ENCODE measurements at regions not wholly inside any gene's neighbourhood (a gene's known extent, or its start where the extent isn't known, plus 50 kb on each side); places are given as distances from the start of the nearest gene placed in this dataset.
"Not testable (repeated sequence)": the region's sequence is repeated elsewhere in the genome, so short reads cannot be mapped to it uniquely, and the experiment has no call there.

DNA sequence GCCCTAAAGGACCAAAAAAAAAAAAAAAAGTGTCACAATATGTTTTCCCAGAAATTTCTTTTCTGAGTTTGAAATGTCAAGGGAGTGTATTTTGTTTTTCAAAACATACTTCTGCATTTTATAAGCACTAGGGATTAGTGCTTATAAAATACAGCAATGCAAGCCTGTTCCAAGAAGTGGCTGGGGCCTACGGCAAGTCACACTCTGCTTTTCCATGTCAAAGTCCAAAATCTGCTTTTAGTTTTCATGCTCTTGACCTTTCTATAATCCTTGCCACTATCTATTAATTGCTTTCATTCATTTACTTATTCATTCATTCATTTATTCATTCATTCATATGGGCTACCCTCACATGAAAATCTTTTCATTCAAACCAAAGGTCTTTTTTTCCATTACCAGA, 100.1 kb upstream of the UXS1 start:
- Histone ChIP-seq H3K27ac (no peak overlapping the region), H3K4me3 (no peak overlapping the region)

DNA sequence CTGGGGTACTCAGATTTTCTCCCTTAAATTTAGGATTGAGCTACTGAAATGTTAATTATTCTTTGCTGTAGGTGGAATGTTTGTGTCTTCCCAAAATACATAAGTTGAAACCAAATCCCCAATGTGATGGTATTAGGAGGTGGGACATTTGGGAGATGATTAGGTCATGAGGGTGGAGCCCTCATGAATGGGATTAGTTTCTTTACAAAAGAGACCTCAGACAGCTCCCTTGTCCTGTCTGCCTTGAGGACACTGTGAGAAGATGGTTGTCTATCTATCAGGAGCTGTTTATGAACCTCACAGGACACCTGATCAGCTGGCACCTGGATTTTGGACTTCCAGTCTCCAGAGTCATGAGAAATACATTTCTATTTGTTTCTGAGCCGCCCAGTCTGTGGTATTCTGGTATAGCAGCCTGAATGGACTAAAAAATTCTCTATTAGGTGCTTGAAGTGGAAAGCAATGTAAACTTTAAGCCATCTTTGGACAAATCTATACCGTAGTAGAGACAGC, 99.2 kb upstream of the UXS1 start:
- Histone ChIP-seq H3K4me3 (no peak overlapping the region), H3K27ac (no peak overlapping the region)

DNA sequence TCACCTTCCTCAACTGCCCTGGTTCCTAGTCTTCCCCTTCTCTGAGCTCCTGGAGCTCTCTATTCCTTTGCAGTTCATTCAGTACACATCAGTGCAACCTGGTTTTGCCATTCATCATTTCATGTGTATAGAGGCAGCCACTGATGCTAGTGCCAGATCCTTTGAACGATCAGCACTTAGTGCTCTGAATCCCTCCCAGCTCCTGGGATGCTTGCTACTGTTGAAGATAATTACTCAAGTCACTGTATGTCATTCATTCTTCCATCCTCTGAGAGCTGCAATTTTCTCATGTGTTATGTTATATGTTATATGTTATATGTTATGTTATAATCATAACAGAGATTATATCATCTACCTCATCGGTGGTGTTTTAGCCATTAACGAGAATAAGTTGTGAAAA, 98.5 kb upstream of the UXS1 start:
- no peak overlapping the region for H3K27ac ChIP-seq
- H3K4me3 ChIP-seq = no peak overlapping the region

DNA sequence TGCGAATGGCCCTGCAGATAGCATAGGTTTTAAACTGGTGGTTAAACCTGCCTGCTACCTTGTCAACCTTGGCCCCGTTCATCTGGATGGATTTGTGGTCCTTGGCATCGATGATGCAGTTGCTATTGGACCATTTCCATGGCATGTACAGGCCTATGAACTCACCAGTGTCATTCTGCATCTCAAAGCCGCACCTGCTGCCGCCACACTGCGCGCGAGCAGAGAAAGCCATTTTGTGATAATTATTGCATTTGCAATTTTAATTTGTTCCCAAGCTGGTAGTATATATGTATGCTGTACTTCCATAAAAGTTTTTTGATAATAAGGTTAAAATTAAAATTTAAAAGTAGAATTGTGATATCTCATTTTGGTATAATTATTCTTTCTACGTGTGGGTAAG, 94.8 kb upstream of the UXS1 start:
- H3K27ac ChIP-seq = no peak overlapping the region
- no peak overlapping the region for H3K4me3 ChIP-seq

DNA sequence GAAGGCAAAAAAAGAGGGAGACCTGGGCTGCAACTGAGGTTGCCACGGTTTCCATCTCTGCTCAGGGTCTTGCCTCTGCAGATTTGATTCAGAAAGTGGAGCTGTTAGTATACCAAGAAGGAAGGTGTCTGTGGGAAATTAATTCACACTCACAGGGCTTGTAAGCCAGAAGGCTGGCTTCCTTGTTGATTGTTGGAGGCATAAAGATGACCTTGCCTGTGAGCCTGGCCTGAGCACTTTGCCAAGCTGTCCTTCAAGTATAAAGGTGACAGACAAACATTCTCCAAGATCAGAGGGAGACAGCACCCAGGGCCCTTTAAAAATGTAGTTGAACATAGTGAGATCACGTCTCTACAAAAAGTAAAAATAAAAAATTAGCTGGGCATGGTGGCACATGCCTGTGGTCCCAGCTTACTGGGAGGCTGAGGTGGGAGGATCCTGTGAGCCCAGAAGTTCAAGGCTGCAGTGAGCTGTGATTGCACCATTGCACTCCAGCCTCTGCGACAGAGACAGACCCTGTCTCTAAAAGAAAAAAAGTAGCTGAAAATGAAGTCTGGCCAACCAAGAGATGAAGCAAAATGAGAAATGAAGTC, 91.2 kb upstream of the UXS1 start:
- Histone ChIP-seq H3K4me3 (no peak overlapping the region), H3K27ac (no peak overlapping the region)

DNA sequence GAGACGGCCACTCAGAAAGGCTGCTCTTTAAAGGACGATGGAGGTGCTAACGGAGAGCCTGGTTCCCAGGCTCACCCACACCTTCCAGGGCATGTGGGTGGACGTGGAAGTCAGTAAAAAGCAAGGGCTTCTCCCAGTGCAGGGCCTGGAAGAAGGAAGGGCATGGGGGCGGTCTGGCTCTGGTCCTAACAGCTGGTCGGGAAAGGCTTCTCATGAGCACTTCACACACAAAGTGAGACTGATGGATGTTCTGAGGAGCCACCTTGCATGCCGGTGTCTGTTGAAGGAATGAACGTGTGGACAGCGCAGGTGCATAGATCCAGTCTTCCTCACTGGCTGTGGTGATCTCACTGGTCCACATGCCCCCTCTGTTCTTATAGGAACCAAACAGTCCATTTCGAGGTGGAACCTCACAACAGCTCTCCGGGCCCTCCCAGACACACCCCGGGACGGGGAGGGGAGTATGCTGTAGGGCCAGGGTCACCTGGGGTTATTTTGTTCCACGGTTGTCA, 90.6 kb upstream of the UXS1 start:
- Histone ChIP-seq H3K27ac (no peak overlapping the region), H3K4me3 (no peak overlapping the region)

DNA sequence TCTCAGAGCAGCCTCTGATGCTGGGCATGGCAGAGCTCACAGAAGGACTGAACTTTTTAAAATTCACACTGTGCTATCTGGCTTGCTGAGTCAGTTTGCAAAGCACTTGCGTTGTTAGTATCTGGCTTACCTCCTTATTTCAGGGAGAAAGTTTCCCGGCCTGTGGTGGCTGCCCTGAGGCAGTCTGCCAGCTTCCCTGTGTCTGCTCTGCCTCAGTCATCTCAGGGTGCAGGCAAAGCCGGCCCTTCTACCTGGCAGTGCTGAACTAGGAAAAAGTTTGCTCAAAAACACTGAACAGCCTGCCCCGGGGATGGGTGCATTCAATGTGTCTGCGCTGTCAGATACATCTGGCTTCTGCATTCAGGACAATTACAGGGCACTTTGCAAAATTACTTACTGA, 90.2 kb upstream of the UXS1 start:
- Histone ChIP-seq H3K4me3 (no peak overlapping the region), H3K27ac (no peak overlapping the region)

DNA sequence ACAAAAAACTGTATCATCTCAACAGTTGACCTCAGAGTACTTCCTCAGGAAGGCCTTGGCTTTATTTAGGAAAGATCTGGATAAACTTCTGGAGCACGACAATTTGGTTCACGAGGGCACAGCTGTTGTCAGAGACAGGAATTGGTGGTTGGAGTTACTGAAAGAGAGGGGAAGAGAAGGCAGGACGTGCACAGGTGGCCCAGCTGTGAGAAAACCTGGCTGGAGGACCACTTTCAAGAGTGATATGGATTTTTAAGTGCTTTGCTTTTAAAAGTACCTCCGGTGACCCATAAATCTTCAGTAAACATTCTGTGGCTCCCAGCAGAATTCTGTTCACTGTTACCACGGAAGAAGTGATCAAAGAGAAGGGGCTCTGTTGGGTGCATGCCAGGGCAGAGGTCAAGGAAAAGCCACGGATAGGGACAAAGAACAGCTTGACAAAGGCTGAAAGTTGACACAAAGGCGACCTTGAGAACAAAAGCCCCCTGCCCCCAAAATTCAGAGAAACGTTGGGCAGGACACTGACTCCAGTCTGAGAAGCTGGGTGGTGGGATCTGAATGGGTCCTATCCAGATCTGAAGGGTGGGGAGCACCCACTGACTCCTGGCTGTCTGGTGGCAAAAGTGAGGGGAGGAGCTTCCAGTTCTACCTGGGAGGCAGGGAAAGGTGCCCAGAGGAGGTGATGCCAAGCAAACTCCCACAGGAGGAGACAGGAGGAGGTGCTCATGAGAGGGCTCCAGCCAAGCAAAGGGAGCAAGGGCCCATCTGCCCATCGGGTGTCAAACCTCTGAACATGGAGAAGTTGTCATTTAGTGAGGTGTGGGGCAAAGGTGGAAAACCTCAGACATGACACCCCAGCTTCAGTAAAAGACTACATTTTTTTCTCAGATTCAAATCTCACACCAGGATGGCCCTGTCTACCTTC, 89.4 kb upstream of the UXS1 start:
- not testable (repeated sequence) for H3K27ac ChIP-seq

DNA sequence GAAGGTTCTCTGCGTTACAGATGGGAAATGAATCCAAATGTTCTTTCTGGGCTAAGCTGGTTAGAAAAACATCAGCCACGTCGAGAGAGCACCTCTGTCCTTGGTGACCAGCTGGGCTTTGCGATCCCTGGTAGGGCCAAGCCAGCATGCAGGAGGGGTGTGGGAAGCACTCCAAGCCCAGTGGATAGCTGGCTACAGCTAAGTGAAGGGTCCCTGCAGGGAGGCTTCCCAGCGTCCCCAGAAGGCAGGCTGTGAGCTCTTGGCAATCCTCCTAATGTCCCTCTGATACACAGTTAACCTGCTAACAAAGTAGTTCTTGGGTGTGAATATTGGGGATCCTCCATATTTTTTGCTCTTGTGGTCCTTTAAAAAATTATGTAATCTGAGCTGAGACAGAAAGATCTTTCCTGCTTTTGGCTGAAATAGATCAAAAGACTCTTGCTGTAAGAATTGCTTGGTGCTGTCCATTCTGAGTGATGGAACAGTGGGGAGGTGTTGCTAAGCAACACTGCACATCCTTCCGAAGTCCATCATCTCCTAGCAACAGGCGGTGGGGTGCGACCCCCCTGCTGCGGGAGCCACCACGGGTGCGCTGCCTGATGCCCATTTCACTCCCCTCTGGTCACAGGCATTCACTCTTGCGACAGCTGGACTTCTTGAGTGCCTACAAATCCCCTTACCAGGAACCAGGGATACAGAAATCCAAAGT, 88.5 kb upstream of the UXS1 start:
- no peak overlapping the region for H3K4me3 ChIP-seq
- no peak overlapping the region for H3K27ac ChIP-seq

More for the DNA sequence above, 89.4 kb upstream of the UXS1 start:
- not testable (repeated sequence) for H3K4me3 ChIP-seq

DNA sequence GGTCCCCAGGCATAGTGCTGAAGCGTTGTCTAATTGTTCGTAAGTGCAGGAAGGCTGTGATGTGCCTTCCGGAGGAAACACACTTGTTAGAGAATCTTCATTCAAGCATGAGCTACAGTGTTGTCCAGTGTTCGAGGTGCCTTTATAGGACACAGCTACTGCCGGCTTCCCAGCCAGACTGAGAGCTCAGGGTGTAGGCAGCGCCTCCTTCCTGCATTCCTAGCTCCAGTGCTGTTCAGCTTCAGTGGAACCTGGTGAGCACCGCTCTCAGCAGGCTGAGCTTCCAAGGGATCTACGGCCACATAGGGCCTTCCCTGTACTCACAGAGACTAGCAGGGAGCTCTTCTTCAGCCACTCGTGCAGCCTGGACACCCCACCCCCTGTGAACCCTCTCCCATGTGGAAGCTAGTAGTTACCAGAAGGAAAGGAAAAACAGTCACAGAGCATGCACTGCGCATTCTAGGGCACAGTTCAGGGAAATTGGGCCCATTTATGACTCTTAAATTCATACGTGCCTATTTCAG, 87.9 kb upstream of the UXS1 start:
- H3K4me3 ChIP-seq, H3K27ac ChIP-seq: not testable (repeated sequence)

DNA sequence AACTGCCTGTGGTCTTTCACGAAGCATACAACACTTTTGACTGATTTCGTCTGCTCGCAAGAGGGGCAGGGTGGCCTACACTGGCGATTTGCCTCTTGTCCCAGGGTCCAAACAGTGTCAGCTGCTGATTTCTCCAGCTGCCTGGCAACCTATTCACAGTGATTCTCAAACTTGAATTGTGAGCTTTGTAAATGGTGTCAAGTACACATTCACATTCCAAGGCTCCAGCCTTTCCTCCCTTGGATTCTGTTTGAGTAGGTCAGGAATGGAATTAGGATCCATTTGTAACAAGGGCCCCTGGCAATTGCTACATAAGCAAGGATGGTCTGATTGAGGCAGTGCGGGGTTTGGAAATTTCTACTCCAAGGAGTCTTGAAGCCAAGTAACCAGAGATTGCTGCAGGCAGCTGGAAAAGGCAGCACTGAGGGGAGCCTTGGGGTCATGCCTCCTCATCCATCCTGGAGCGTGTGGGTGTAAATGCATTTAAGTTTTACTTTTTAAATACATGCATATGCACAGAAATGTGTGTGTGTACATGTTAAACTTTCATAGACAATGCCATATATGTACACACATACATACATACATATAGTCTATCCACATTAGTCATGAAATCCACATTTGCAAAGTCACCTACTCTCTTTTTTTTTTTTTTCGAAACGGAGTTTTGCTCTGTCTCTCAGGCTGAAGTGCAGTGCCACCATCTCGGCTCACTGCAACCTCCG, 86.8 kb upstream of the UXS1 start:
- Histone ChIP-seq H3K4me3 (no peak overlapping the region), H3K27ac (no peak overlapping the region)

DNA sequence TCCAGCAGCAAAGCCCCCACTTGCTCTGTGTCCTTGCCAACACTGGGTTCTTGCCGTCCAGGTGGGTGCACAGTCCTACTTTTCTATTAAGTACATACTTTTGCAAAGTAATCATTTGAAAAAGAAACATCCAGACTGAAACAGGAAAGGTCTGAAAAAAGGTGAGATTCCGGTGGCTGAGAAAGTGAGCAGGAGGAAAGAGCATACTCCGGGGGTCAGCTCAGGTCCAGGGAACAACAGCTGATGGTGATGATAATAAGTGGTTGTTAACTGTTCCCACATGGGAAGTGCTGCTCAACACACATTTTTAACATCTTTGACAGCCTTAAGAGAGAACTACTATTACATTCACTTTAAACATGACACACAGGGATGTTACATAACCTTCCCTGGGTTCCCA, 86.1 kb upstream of the UXS1 start:
- Histone ChIP-seq H3K27ac (no peak overlapping the region), H3K4me3 (no peak overlapping the region)

DNA sequence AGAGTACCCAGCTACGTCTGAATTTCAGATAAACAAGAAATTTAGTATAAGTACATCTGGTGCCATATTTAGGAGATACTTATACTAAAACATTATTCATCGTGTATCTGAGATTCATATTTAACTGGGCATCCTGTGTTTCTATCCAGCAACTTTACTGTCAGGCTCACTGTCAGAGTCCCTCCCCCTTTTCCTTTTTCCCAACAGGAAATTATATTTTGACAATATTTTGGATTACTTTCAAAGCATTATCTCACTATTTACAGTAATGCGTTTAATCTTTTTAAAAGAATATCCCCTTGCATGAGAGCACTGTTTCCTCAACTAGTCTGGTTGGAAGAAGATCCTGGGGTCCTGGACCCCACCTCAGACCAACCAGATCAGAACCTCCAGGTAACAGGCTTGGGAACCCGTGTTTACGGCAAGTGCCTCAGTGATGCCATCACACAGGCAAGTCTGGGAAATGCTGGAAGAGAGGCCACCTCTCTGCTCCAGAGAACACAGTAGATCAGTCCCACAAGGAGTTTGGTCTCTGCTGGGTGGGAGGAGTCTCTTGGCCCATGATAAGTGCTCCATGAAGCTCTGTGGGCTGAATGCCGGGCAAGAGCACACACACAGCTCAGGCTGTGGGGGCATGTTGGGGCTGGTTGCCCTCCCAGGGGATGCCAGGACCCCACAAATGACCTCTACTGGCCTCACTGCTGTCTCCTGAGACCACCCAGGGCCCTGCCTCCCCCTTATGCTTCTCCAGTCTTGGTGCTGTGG, 84.2 kb upstream of the UXS1 start:
- H3K4me3 ChIP-seq = no peak overlapping the region
- no peak overlapping the region for H3K27ac ChIP-seq

DNA sequence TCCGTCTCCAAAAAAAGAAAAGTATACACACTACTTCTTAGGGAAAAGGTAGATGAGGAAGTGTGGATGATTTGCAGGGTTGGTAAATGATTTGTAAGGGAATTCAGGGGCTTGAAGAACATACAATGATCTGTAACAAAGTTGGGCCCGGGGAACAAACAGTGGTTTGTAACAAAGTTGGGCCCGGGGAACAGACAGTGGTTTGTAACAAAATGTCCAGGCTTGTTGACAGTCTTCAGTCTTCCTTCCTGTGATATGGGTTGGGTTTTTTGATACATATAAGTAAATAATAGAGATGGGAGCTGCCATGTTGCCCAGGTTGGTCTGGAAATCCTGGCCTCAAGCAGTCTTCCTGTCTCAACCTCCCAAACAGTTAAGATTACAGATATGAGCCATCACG, 83.3 kb upstream of the UXS1 start:
- Histone ChIP-seq H3K27ac (no peak overlapping the region), H3K4me3 (no peak overlapping the region)

DNA sequence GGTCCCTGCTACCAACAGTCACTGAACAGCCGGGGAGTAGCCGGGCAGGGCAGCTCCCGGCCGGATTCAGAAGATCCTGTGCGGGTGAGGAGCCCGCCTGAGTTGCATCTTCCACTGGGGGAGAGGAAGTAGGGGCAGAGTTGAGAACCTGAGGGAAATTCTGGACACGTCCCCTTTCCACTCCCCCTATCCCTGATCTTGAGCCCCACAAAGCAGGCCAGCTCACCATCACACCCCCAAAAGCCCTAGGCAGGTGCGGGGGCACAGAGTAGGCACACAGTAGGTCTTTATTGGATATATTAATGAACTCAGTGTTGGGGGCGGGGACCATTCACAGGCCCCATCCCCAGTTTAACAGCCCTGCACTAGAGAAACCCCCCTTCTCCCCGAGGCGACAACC, 81.9 kb upstream of the UXS1 start:
- Histone ChIP-seq H3K4me3 (no peak overlapping the region), H3K27ac (no peak overlapping the region)

DNA sequence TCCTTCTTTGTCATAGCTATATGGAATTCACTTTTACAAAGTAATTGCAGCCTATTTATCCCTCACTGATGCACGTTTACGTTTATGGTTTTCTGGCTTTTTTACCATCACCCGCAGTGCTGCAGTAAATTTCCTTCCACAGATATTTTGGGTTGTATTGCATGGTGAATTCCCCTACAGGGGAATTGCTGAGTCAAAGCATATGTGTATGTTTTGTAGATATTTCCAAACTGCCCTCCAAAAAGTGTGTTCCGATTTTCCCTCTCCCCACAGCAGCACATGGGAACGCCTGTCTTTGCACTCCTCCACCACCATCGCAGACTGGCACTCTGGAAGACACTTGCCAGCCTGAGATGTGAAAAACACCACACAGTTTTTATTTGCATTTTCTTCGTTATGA, 80.6 kb upstream of the UXS1 start:
- Histone ChIP-seq H3K27ac (no peak overlapping the region), H3K4me3 (no peak overlapping the region)

DNA sequence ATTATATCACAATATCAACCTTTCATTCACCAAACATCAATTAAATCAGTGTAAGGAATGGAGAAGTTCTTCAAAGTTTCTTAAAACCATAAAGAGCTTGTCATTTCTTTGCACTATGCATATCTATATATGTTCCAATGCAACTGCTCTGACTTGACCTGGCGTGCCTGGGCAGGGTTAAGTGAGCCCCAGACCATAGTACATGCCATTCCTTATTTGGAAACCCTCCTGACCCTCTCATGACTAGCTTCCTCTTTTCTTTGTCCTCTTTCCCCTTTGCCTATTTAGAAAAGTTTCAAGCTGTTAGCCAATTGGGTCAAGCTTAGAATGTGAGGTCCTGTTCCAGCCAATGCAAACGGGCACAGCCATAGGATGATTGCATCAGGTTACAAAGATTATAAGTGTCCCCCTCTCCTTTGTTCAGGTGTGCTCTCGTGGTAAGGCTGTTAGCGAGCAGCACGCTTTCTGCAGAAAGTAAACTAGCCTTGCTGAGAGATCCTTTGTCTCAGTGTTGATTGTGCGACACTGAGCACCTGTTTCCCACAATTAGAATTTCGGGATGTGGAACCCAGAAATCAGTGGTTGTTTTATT, 78.2 kb upstream of the UXS1 start:
- Histone ChIP-seq H3K4me3 (no peak overlapping the region), H3K27ac (no peak overlapping the region)

DNA sequence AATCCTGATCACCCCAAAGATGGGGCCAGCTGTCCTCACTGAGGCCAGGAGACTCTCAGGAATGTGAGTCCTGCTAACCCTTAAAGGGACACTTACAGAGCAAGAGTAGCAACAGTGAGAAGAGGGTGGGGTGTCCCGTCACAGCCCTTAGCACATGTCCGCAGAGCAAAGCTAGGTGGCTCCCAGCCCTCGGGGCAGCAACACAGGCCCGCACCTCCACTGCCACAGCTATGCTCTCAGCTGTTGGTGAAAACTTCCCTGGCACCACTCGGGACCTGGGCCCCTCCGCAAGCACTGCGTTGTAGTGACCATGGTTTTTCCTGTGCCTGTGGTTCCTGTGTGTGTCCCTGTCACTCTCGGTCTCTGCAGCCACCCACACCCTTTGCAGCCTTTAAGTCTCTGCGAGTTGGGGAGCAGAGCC, 76.4 kb upstream of the UXS1 start:
- H3K27ac ChIP-seq = no peak overlapping the region
- H3K4me3 ChIP-seq = peak overlapping the region in 6 of 7 experiments; percentile 15 to 41 (median 20)

Data from skin epidermis (tissue), 12 donors.